HEK293 (cell line): ENCODE measurements at regions not wholly inside any gene's neighbourhood (a gene's known extent, or its start where the extent isn't known, plus 50 kb on each side); places are given as distances from the start of the nearest gene placed in this dataset.
"Not testable (repeated sequence)": the region's sequence is repeated elsewhere in the genome, so short reads cannot be mapped to it uniquely, and the experiment has no call there.

Experiments used
- CTCF ChIA-PET: fragments of 350-600 bp; formaldehyde crosslinking; extraction: SDS; loops from one replicate; lab custom pipeline; 2021; ENCODE audit warnings: antibody characterized with exemption; lab: Yijun Ruan, JAX
- POLR2A ChIA-PET: fragments of 300-600 bp; formaldehyde crosslinking; extraction: SDS; loops from one replicate; lab custom pipeline; 2020; ENCODE audit warnings: antibody characterized with exemption, inconsistent platforms; lab: Yijun Ruan, JAX
- H3K27ac ChIP-seq: fragments of 200-500 bp; sonication (Bioruptor generic); 2 replicates; pipeline ENCODE4 v1.5.1; 2014; ENCODE audit warnings: low read depth, low read length, control low read depth, inconsistent platforms; ENCODE audit errors: extremely low read depth
- H3K36me3 ChIP-seq, 2 experiments: fragments of 200-500 bp in 1 of 2; sonication (Bioruptor generic) in 1 of 2; 1 replicate in 1 of 2; 2 replicates in 1 of 2; pipeline ENCODE4 v1.5.1; 2014 to 2017; ENCODE audit warnings: inconsistent platforms in 2 of 2, low read length in 2 of 2; ENCODE audit not compliant: control insufficient read depth in 2 of 2, insufficient read depth in 1 of 2
- H3K4me1 ChIP-seq: fragments of 200-500 bp; sonication (Bioruptor generic); 2 replicates; pipeline ENCODE4 v1.5.1; 2014; ENCODE audit warnings: mild to moderate bottlenecking, low read length, inconsistent platforms; ENCODE audit not compliant: control insufficient read depth, insufficient read depth
- H3K4me3 ChIP-seq: 2 replicates; pipeline ENCODE4 v1.5.1; 2011; ENCODE audit warnings: low read depth, mild to moderate bottlenecking, control low read depth, low read length, moderate library complexity
- H3K9me3 ChIP-seq: fragments of 200-500 bp; sonication (Bioruptor generic); 2 replicates; pipeline ENCODE4 v1.5.1; 2014; ENCODE audit warnings: low read depth, low read length, inconsistent platforms; ENCODE audit not compliant: control insufficient read depth, insufficient read depth
- BCL11A ChIP-seq: fragments of 450-650 bp; formaldehyde crosslinking; IDR thresholded peaks from 2 replicates; pipeline ENCODE4 v1.5.1; 2016; ENCODE audit warnings: low read depth, missing biosample characterization, missing genetic modification characterization
- KLF10 ChIP-seq: fragments of 450-650 bp; IDR thresholded peaks from 2 replicates; pipeline ENCODE4 v1.5.1; 2018; ENCODE audit warnings: missing biosample characterization, mild to moderate bottlenecking, missing genetic modification characterization
- OSR2 ChIP-seq: fragments of 450-650 bp; formaldehyde crosslinking; IDR thresholded peaks from 2 replicates; pipeline ENCODE4 v1.5.1; 2016; ENCODE audit warnings: missing biosample characterization, missing genetic modification characterization
- SP7 ChIP-seq: fragments of 450-650 bp; formaldehyde crosslinking; IDR thresholded peaks from 2 replicates; pipeline ENCODE4 v1.5.1; 2016; ENCODE audit warnings: missing biosample characterization, missing genetic modification characterization
- ZBTB20 ChIP-seq: fragments of 450-650 bp; formaldehyde crosslinking; IDR thresholded peaks from 2 replicates; pipeline ENCODE4 v1.5.1; 2016; ENCODE audit warnings: missing biosample characterization, missing genetic modification characterization
- ZNF157 ChIP-seq: fragments of 450-650 bp; formaldehyde crosslinking; IDR thresholded peaks from 2 replicates; pipeline ENCODE4 v1.5.1; 2016; ENCODE audit warnings: missing biosample characterization, missing genetic modification characterization
- ZNF174 ChIP-seq: fragments of 450-650 bp; formaldehyde crosslinking; IDR thresholded peaks from 2 replicates; pipeline ENCODE4 v1.5.0; 2017; ENCODE audit warnings: missing biosample characterization, mild to moderate bottlenecking, missing genetic modification characterization
- ZNF202 ChIP-seq: fragments of 450-650 bp; formaldehyde crosslinking; IDR thresholded peaks from 2 replicates; pipeline ENCODE4 v1.5.1; 2016; ENCODE audit warnings: missing biosample characterization, missing genetic modification characterization, borderline replicate concordance
- ZNF221 ChIP-seq: fragments of 450-650 bp; formaldehyde crosslinking; IDR thresholded peaks from 2 replicates; pipeline ENCODE4 v1.5.1; 2017; ENCODE audit warnings: missing biosample characterization, missing genetic modification characterization, borderline replicate concordance
- ZNF223 ChIP-seq: fragments of 450-650 bp; formaldehyde crosslinking; IDR thresholded peaks from 2 replicates; pipeline ENCODE4 v1.5.1; 2016; ENCODE audit warnings: missing biosample characterization, missing genetic modification characterization
- ZNF341 ChIP-seq: fragments of 450-650 bp; formaldehyde crosslinking; IDR thresholded peaks from 2 replicates; pipeline ENCODE4; 2016; ENCODE audit warnings: low read depth, missing biosample characterization, missing genetic modification characterization
- ZNF510 ChIP-seq: fragments of 450-650 bp; formaldehyde crosslinking; IDR thresholded peaks from 2 replicates; pipeline ENCODE4 v1.5.1; 2018; ENCODE audit warnings: mild to moderate bottlenecking, missing genetic modification characterization, missing biosample characterization; ENCODE audit not compliant: insufficient replicate concordance
- ZNF514 ChIP-seq: fragments of 450-650 bp; formaldehyde crosslinking; IDR thresholded peaks from 2 replicates; pipeline ENCODE4 v1.5.1; 2016; ENCODE audit warnings: missing biosample characterization, missing genetic modification characterization
- ZNF621 ChIP-seq: fragments of 450-650 bp; formaldehyde crosslinking; IDR thresholded peaks from 2 replicates; pipeline ENCODE4 v1.5.1; 2017; ENCODE audit warnings: missing biosample characterization, missing genetic modification characterization
- ZNF785 ChIP-seq: fragments of 450-650 bp; formaldehyde crosslinking; IDR thresholded peaks from 2 replicates; pipeline ENCODE4 v1.5.1; 2016; ENCODE audit warnings: missing biosample characterization, missing genetic modification characterization
- TF ChIP-seq, protein P1 (sequence below): fragments of 450-650 bp; formaldehyde crosslinking; IDR thresholded peaks from 2 replicates; pipeline ENCODE4 v1.5.1; 2016; ENCODE audit warnings: missing biosample characterization, missing genetic modification characterization
- TF ChIP-seq, protein P2 (sequence below): fragments of 450-650 bp; formaldehyde crosslinking; IDR thresholded peaks from 2 replicates; pipeline ENCODE4 v1.5.1; 2016; ENCODE audit warnings: missing biosample characterization, missing genetic modification characterization, borderline replicate concordance
- TF ChIP-seq, protein P3 (sequence below): fragments of 450-650 bp; formaldehyde crosslinking; IDR thresholded peaks from 2 replicates; pipeline ENCODE4 v1.5.1; 2016; ENCODE audit warnings: missing biosample characterization, missing genetic modification characterization

DNA sequence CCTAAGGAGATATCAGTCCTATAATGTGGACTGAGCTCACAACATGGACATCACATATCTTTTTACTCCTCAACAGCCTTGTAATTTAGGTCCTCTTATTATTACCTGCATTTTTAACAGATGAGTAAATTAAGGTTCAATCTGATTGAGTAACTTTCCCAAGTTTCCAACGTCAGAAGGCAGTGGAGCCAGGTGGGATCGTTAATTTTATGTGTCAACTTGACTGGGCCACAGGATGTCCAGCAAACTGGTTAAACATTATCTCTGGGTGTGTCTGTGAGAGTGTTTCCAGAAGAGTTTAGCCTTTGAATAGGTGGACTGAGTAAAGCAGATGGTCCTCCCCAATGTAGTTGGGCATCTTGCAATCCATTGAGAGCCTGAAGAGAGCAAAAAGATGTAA lies 59.0 kb upstream of the SLIT2 start (continued):
- TF ChIP-seq ZNF221 (tag by site-specific recombination) (no peak), ZNF341 (tag by site-specific recombination) (no peak), KLF10 (tag by site-specific recombination) (no peak)
- TF ChIP-seq, protein P1, sequence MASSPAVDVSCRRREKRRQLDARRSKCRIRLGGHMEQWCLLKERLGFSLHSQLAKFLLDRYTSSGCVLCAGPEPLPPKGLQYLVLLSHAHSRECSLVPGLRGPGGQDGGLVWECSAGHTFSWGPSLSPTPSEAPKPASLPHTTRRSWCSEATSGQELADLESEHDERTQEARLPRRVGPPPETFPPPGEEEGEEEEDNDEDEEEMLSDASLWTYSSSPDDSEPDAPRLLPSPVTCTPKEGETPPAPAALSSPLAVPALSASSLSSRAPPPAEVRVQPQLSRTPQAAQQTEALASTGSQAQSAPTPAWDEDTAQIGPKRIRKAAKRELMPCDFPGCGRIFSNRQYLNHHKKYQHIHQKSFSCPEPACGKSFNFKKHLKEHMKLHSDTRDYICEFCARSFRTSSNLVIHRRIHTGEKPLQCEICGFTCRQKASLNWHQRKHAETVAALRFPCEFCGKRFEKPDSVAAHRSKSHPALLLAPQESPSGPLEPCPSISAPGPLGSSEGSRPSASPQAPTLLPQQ (tag by site-specific recombination), result no peak
- TF ChIP-seq, all 188 proteins: peak for 0

DNA sequence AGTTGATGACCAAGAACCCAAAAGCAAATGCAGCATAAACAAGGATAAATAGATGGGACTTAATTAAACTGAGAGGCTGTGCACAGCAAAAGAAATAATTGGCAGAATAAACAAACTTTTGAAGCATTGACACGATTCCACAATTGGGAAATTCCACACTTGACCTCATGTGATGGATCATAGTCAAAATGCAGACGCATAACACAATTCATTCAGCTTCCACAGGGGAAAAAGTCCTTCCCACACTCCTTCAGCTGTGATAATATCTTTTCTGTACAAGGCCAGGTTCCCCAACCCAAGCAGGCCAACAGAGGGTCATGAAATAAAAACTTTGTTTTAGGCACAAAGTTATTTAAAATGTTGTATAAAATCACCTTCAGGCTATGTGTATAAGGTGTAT lies 66.6 kb upstream of the SLIT2 start:
- ChIA-PET POLR2A (no interaction called here), CTCF (no interaction called here)
- Histone ChIP-seq H3K27ac (no peak overlapping the region), H3K4me3 (no peak overlapping the region), H3K9me3 (no peaks in the 10 kb centered on the region), H3K36me3 (no peaks in the 10 kb centered on the region), H3K4me1 (no peaks in the 10 kb centered on the region)
- no peak for TF ChIP-seq ZNF223
- TF ChIP-seq SP7 (tag by site-specific recombination), result no peak
- no peak for TF ChIP-seq ZNF785
- TF ChIP-seq ZNF174, result no peak
- TF ChIP-seq BCL11A (tag by site-specific recombination), result no peak
- no peak for TF ChIP-seq ZNF621 (tag by site-specific recombination)
- TF ChIP-seq ZBTB20, result no peak
- TF ChIP-seq, protein P2, sequence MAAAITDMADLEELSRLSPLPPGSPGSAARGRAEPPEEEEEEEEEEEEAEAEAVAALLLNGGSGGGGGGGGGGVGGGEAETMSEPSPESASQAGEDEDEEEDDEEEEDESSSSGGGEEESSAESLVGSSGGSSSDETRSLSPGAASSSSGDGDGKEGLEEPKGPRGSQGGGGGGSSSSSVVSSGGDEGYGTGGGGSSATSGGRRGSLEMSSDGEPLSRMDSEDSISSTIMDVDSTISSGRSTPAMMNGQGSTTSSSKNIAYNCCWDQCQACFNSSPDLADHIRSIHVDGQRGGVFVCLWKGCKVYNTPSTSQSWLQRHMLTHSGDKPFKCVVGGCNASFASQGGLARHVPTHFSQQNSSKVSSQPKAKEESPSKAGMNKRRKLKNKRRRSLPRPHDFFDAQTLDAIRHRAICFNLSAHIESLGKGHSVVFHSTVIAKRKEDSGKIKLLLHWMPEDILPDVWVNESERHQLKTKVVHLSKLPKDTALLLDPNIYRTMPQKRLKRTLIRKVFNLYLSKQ (tag by site-specific recombination), result no peak
- no peak for TF ChIP-seq ZNF510
- TF ChIP-seq ZNF157 (tag by site-specific recombination), result no peak
- TF ChIP-seq ZNF202 (tag by site-specific recombination), result no peak
- TF ChIP-seq OSR2 (tag by site-specific recombination), result no peak
- TF ChIP-seq, protein P3, sequence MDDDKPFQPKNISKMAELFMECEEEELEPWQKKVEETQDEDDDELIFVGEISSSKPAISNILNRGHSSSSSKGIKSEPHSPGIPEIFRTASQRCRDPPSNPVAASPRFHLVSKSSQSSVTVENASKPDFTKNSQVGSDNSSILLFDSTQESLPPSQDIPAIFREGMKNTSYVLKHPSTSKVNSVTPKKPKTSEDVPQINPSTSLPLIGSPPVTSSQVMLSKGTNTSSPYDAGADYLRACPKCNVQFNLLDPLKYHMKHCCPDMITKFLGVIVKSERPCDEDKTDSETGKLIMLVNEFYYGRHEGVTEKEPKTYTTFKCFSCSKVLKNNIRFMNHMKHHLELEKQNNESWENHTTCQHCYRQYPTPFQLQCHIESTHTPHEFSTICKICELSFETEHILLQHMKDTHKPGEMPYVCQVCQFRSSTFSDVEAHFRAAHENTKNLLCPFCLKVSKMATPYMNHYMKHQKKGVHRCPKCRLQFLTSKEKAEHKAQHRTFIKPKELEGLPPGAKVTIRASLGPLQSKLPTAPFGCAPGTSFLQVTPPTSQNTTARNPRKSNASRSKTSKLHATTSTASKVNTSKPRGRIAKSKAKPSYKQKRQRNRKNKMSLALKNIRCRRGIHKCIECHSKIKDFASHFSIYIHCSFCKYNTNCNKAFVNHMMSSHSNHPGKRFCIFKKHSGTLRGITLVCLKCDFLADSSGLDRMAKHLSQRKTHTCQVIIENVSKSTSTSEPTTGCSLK (tag by site-specific recombination), result no peak
- TF ChIP-seq ZNF514 (tag by site-specific recombination), result no peak
- TF ChIP-seq, protein P1 (tag by site-specific recombination), result no peak

DNA sequence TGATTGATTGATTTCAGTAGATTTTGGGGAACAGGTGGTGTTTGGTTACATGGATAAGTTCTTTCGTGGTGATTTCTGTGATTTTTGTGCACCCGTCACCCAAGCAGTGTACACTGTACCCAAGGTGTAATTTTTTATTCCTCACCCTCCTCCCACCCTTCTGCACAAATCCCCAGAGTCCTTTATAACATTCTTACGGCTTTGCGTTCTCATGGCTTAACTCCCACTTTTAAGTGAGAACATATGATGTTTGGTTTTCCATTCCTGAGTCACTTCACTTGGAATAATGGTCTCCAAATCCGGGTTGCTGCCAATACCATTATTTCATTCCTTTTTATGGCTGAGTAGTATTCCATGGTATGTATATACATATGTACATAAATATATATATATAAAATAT lies 68.6 kb upstream of the SLIT2 start:
- H3K36me3 ChIP-seq, POLR2A ChIA-PET, H3K4me3 ChIP-seq, CTCF ChIA-PET, H3K4me1 ChIP-seq, H3K27ac ChIP-seq, H3K9me3 ChIP-seq: not testable (repeated sequence)
